Endothelial cell of umbilical vein (primary cell): ENCODE measurements at regions not wholly inside any gene's neighbourhood (a gene's known extent, or its start where the extent isn't known, plus 50 kb on each side); places are given as distances from the start of the nearest gene placed in this dataset.

ENCODE experiments used
- BruUV-seq: library from RNA; stranded (reverse); fragments of 400-500 nt; replicated peaks from 2 replicates; lab custom pipeline; 2021; lab: Mats Ljungman, UMichigan
- CTCF ChIA-PET: fragments of 300-600, 350-600 bp; sonication (Branson Sonifier 250); formaldehyde crosslinking; loops from one replicate; lab custom pipeline; 2021; ENCODE audit warnings: antibody characterized with exemption, inconsistent platforms; lab: Charles Lee
- POLR2A ChIA-PET: fragments of 300-600, 350-600 bp; sonication (Branson Sonifier 250); formaldehyde crosslinking; loops from one replicate; lab custom pipeline; 2021; ENCODE audit warnings: antibody characterized with exemption, inconsistent platforms; lab: Charles Lee
- DNase-seq: peaks from one replicate; pipeline ENCODE4 v3.0.0-alpha.2; 2011; ENCODE audit warnings: low read depth, low spot score
- FAIRE-seq: peaks from 2 replicates; lab custom pipeline; 2011; peaks lifted over from hg19 to GRCh38; lab: Jason Lieb, UNC
- H2AFZ ChIP-seq: 2 replicates; pipeline ENCODE4 v1.6.0; 2012; ENCODE audit warnings: low read depth, low read length, control low read depth, inconsistent platforms
- H3K27ac ChIP-seq: 2 replicates; pipeline ENCODE4 v1.5.1; 2011; ENCODE audit warnings: low read depth, mild to moderate bottlenecking, control low read depth, low read length, moderate library complexity; ENCODE audit not compliant: insufficient read depth
- H3K27me3 ChIP-seq, 2 experiments: 2 replicates each; pipeline versions ENCODE4 v1.6.0 to v1.6.1; 2011; ENCODE audit warnings: low read length in 2 of 2, mixed read lengths in 1 of 2; ENCODE audit not compliant: control insufficient read depth in 2 of 2, insufficient read depth in 2 of 2
- H3K36me3 ChIP-seq, 2 experiments: 2 replicates in 1 of 2; 3 replicates in 1 of 2; pipeline ENCODE4 v1.5.1; 2011; ENCODE audit warnings: low read length in 2 of 2, mild to moderate bottlenecking in 1 of 2, moderate library complexity in 1 of 2; ENCODE audit not compliant: control insufficient read depth in 2 of 2, insufficient read depth in 2 of 2; ENCODE audit errors: extremely low read depth in 1 of 2
- H3K4me1 ChIP-seq: 3 replicates; pipeline ENCODE4 v1.5.1; 2011; ENCODE audit warnings: mild to moderate bottlenecking, low read length; ENCODE audit not compliant: control insufficient read depth, insufficient read depth; ENCODE audit errors: extremely low read depth
- H3K4me2 ChIP-seq: 2 replicates; pipeline ENCODE4 v1.6.1; 2011; ENCODE audit warnings: low read length, control low read depth, mixed read lengths; ENCODE audit not compliant: insufficient read depth
- H3K4me3 ChIP-seq, 3 experiments: fragments of 200-600 bp in 1 of 3; sonication (generic), shearing (Covaris generic) in 1 of 3; replicated peaks in 1 of 3; 2 replicates each; pipeline ENCODE4 v1.5.1; 2011 to 2016; ENCODE audit warnings: control low read depth in 3 of 3, low read length in 3 of 3, mild to moderate bottlenecking in 2 of 3, inconsistent platforms in 1 of 3, low read depth in 1 of 3, moderate library complexity in 1 of 3; ENCODE audit not compliant: insufficient read depth in 1 of 3
- H3K79me2 ChIP-seq: 2 replicates; pipeline ENCODE4 v1.6.0; 2012; ENCODE audit warnings: low read length, inconsistent platforms; ENCODE audit not compliant: control insufficient read depth, insufficient read depth
- H3K9ac ChIP-seq: replicated peaks from 2 replicates; pipeline ENCODE3; 2011; ENCODE audit warnings: low read length, control low read depth; ENCODE audit not compliant: insufficient read depth; ENCODE audit errors: extremely low read depth
- H3K9me1 ChIP-seq: replicated peaks from 3 replicates; pipeline ENCODE4 v1.6.0; 2011; ENCODE audit warnings: mild to moderate bottlenecking, low read length; ENCODE audit not compliant: control insufficient read depth, insufficient read depth; ENCODE audit errors: extremely low read depth
- H3K9me3 ChIP-seq: replicated peaks from 2 replicates; pipeline ENCODE4 v1.5.1; 2012; ENCODE audit warnings: low read length, inconsistent platforms; ENCODE audit not compliant: control insufficient read depth, insufficient read depth
- H4K20me1 ChIP-seq: replicated peaks from 2 replicates; pipeline ENCODE3; 2011; ENCODE audit warnings: mild to moderate bottlenecking, low read length; ENCODE audit not compliant: control insufficient read depth, insufficient read depth; ENCODE audit errors: extremely low read depth
- EZH2 ChIP-seq: IDR thresholded peaks from 2 replicates; pipeline ENCODE4 v1.6.1; 2012; ENCODE audit warnings: borderline replicate concordance, low read depth, mild to moderate bottlenecking, moderate library complexity, low read length, inconsistent platforms; ENCODE audit not compliant: severe bottlenecking
- FOS ChIP-seq: IDR thresholded peaks from 2 replicates; pipeline ENCODE4 v1.6.1; 2011; ENCODE audit warnings: mild to moderate bottlenecking, low read length, moderate library complexity, borderline replicate concordance; ENCODE audit not compliant: insufficient read depth
- GATA2 ChIP-seq: IDR thresholded peaks from 2 replicates; pipeline ENCODE4 v1.7.0; 2011; ENCODE audit warnings: low read depth, mild to moderate bottlenecking, moderate library complexity, mixed read lengths, low read length; ENCODE audit not compliant: insufficient read length, insufficient read depth
- JUN ChIP-seq: IDR thresholded peaks from 2 replicates; pipeline ENCODE4 v1.6.1; 2011; ENCODE audit warnings: borderline replicate concordance, low read depth; ENCODE audit not compliant: insufficient read length, insufficient read depth
- MYC ChIP-seq: IDR thresholded peaks from one replicate; pipeline ENCODE4 v1.6.1; 2011; ENCODE audit warnings: mild to moderate bottlenecking, low read depth, low read length
- POLR2A ChIP-seq: IDR thresholded peaks from 2 replicates; pipeline ENCODE4 v1.6.1; 2012; ENCODE audit warnings: low read depth, mild to moderate bottlenecking, control low read depth, low read length
- POLR2AphosphoS5 ChIP-seq: IDR thresholded peaks from 2 replicates; pipeline ENCODE4 v1.6.1; 2012; ENCODE audit warnings: low read depth, mild to moderate bottlenecking, control low read depth, low read length, moderate library complexity; ENCODE audit not compliant: insufficient read depth
- dilution Hi-C: fragments of 300-500 bp; cut with MboI; formaldehyde crosslinking; loops from one replicate; pipeline ENCODE4 v1.15.0; 2019; ENCODE audit warnings: low sequenced_read_pairs; ENCODE audit not compliant: extremely low pct_ligation_motif_present
- intact Hi-C: fragments of 100-400 bp; cut with micrococcal nuclease; formaldehyde crosslinking; loops from one replicate; pipeline ENCODE4 v1.10.0; 2022
- TF ChIP-seq, protein P1 (sequence below), 2 donors: IDR thresholded peaks; 1 replicate in 1 of 2; 2 replicates in 1 of 2; pipeline ENCODE4 v1.5.1; 2011; ENCODE audit warnings: low read length in 2 of 2, mild to moderate bottlenecking in 2 of 2, moderate library complexity in 2 of 2, control low read depth in 1 of 2, inconsistent platforms in 1 of 2, low read depth in 1 of 2; ENCODE audit not compliant: insufficient read depth in 1 of 2; ENCODE audit errors: extremely low read depth in 1 of 2
- TF ChIP-seq, protein P2 (sequence below): IDR thresholded peaks from 2 replicates; pipeline ENCODE4 v1.6.1; 2011; ENCODE audit not compliant: insufficient read depth, insufficient read length

DNA sequence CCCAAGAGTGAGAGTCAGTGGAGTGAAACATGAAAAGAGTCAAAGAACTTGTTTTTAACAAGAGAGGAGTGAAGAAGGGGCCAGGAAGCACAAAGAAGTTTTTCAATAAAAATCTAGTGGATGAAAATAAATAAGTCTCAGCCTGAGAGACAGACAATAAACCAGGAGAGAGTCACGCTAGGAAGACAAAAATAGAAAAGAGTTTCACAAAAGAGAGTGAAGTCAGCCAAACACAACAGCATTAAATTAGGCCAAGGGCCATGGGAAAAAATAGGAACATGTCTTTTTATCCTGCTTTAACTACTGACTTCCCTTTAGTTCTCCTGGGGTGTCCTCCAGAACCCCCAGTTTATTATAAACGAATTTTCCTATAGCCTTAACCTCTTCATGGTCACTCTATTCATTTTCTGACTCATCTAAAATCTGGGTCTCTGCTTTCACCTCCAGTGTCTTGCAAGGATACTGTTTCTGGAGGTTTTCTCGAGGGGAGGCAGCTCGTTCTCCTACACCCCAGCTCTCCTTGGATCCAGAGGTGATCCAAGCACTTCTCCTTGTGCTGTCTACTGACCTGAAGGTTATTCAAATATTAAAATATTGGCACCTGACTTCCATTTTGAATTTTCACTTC, 571.5 kb upstream of the PPP2R3A start:
- Histone ChIP-seq H3K79me2 (no peaks in the 10 kb centered on the region), H3K4me3 (no peak overlapping the region), H3K27me3 (no peaks in the 10 kb centered on the region), H3K9me1 (no peaks in the 10 kb centered on the region), H2AFZ (no peak overlapping the region), H3K27ac (no peak overlapping the region), H3K4me1 (no peaks in the 10 kb centered on the region), H4K20me1 (no peaks in the 10 kb centered on the region), H3K9me3 (no peaks in the 10 kb centered on the region), H3K4me2 (no peak overlapping the region), H3K9ac (no peak overlapping the region), H3K36me3 (no peaks in the 10 kb centered on the region)
- CTCF ChIA-PET, result no interaction called here
- BruUV-seq, result no TSS peak
- dilution Hi-C loops (no loop called here), intact Hi-C loops (no loop called here)
- POLR2A ChIA-PET, result no interaction called here
- FAIRE-seq, result no peak
- TF ChIP-seq POLR2AphosphoS5, result no peak
- TF ChIP-seq, protein P1, sequence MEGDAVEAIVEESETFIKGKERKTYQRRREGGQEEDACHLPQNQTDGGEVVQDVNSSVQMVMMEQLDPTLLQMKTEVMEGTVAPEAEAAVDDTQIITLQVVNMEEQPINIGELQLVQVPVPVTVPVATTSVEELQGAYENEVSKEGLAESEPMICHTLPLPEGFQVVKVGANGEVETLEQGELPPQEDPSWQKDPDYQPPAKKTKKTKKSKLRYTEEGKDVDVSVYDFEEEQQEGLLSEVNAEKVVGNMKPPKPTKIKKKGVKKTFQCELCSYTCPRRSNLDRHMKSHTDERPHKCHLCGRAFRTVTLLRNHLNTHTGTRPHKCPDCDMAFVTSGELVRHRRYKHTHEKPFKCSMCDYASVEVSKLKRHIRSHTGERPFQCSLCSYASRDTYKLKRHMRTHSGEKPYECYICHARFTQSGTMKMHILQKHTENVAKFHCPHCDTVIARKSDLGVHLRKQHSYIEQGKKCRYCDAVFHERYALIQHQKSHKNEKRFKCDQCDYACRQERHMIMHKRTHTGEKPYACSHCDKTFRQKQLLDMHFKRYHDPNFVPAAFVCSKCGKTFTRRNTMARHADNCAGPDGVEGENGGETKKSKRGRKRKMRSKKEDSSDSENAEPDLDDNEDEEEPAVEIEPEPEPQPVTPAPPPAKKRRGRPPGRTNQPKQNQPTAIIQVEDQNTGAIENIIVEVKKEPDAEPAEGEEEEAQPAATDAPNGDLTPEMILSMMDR (IDR thresholded peaks at IDR 0.05; ENCODE audit: extremely low read depth in 1 of 2, insufficient read depth in 1 of 2, low read depth in 1 of 2, low read length in 2 of 2), result no peak
- TF ChIP-seq, protein P2, sequence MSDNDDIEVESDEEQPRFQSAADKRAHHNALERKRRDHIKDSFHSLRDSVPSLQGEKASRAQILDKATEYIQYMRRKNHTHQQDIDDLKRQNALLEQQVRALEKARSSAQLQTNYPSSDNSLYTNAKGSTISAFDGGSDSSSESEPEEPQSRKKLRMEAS, result no peak
- TF ChIP-seq JUN, result no peak
- no peak for TF ChIP-seq GATA2
- TF ChIP-seq EZH2, result no peak
- TF ChIP-seq POLR2A, result no peak
- no peak for TF ChIP-seq MYC
- no peak for TF ChIP-seq FOS
- DNase-seq, result no peak
